HG03095 (cell line): ENCODE measurements at regions not wholly inside any gene's neighbourhood (a gene's known extent, or its start where the extent isn't known, plus 50 kb on each side); places are given as distances from the start of the nearest gene placed in this dataset.

Source experiments
- ATAC-seq: cut with Tn5 transposase; IDR thresholded peaks from one replicate; pipeline ENCODE4 v1.9.1; 2021; ENCODE audit warnings: moderate library complexity; ENCODE audit not compliant: unreplicated experiment

GRCh38 chr2:58959996-58960395, 718.9 kb upstream of the FANCL start:
- ATAC-seq = no peak

GRCh38 chr2:58957188-58957840, 716.2 kb upstream of the FANCL start:
- ATAC-seq = no peak

GRCh38 chr2:58954880-58955385, 713.8 kb upstream of the FANCL start:
- ATAC-seq = no peak

GRCh38 chr2:58951722-58952121, 710.6 kb upstream of the FANCL start:
- no peak for ATAC-seq

- ATAC-seq = no peak
Observed at GRCh38 chr2:58950795-58951462, 709.8 kb upstream of the FANCL start.

- no peak for ATAC-seq
Observed at GRCh38 chr2:58939388-58939787, 698.3 kb upstream of the FANCL start.

- no peak for ATAC-seq
Observed at GRCh38 chr2:58938988-58939387, 697.9 kb upstream of the FANCL start.

- no peak for ATAC-seq
Observed at GRCh38 chr2:58932801-58933200, 691.7 kb upstream of the FANCL start.

GRCh38 chr2:58930537-58930936, 689.4 kb upstream of the FANCL start:
- no peak for ATAC-seq

GRCh38 chr2:58928973-58929372, 687.8 kb upstream of the FANCL start:
- ATAC-seq = no peak

GRCh38 chr2:58928391-58928790, 687.3 kb upstream of the FANCL start:
- ATAC-seq = no peak

GRCh38 chr2:58926112-58926511, 685.0 kb upstream of the FANCL start:
- ATAC-seq = no peak

GRCh38 chr2:58925676-58926081, 684.6 kb upstream of the FANCL start:
- ATAC-seq = no peak

GRCh38 chr2:58923869-58924268, 682.7 kb upstream of the FANCL start:
- ATAC-seq = no peak

- ATAC-seq = no peak
Observed at GRCh38 chr2:58922245-58922644, 681.1 kb upstream of the FANCL start.

GRCh38 chr2:58921676-58922075, 680.6 kb upstream of the FANCL start:
- no peak for ATAC-seq

GRCh38 chr2:58920001-58920400, 678.9 kb upstream of the FANCL start:
- no peak for ATAC-seq

GRCh38 chr2:58919316-58919715, 678.2 kb upstream of the FANCL start:
- no peak for ATAC-seq

- no peak for ATAC-seq
Observed at GRCh38 chr2:58918141-58918540, 677.0 kb upstream of the FANCL start.

- ATAC-seq = no peak
Observed at GRCh38 chr2:58917596-58917995, 676.5 kb upstream of the FANCL start.

- no peak for ATAC-seq
Observed at GRCh38 chr2:58916063-58916462, 674.9 kb upstream of the FANCL start.

GRCh38 chr2:58914733-58915505, 673.8 kb upstream of the FANCL start:
- ATAC-seq = no peak
